GM21619 (cell line): ENCODE measurements at regions not wholly inside any gene's neighbourhood (a gene's known extent, or its start where the extent isn't known, plus 50 kb on each side); places are given as distances from the start of the nearest gene placed in this dataset.
"Not testable (repeated sequence)": the region's sequence is repeated elsewhere in the genome, so short reads cannot be mapped to it uniquely, and the experiment has no call there.

ENCODE experiments used
- ATAC-seq: cut with Tn5 transposase; IDR thresholded peaks from one replicate; pipeline ENCODE4 v1.9.1; 2021; ENCODE audit not compliant: unreplicated experiment

DNA sequence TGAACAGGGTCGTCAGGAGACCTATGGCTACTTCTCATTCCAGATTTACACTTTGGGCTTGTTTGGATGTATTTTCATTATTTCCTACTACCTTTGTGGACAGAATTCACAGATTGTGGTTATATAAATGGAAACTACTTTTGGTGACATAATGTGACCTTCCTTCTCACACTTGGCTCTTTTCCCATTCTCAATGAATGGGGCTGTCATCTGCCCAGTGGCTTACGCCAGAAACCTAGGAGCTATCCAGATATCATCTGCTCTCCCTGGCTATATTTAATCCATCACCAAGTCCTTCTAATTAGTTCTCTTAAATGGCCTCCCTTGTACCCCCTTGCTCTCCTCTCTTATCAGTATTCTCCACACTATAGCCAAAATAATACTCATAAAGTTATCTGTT, 1606.8 kb downstream of the KHDRBS2 start:
- ATAC-seq: no peak

DNA sequence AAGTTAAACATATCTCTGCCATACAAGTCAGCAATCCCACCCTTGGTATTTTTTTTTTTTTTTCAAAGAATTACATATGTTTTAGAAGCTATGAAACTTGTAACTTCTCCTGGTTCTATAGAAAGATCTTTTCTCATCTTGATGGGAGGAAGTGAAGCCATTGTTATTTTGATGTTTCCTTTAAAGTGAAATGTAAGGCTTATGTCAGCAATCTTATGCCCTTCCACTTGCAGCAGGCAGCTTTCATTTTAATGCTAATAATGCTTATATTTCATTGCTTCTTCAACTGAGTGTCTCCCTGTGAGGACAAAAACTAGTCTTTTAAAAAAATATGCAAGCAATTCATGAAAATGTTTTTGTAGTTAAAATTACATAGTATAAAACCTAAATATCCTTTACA, 1614.7 kb downstream of the KHDRBS2 start:
- ATAC-seq: no peak

DNA sequence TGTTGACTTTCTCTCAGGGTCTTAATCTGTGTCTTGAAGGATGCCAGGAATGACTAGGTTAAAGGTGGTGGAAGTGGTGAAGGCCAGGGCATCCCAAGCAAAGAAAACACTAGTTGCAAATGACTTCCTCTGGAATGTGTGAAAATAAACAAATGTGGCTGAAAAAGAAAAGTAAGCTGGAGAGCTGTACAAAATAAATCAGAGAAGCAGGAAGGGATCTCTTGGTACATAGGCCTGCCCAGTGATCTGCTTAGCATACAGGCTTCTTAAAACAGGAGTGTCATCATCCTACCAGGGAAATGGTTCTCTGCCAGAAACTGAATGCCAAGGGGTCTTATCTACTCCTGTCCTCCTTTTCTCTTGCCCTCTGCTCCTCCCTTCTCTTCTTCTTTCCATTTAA, 1616.0 kb downstream of the KHDRBS2 start:
- no peak for ATAC-seq

DNA sequence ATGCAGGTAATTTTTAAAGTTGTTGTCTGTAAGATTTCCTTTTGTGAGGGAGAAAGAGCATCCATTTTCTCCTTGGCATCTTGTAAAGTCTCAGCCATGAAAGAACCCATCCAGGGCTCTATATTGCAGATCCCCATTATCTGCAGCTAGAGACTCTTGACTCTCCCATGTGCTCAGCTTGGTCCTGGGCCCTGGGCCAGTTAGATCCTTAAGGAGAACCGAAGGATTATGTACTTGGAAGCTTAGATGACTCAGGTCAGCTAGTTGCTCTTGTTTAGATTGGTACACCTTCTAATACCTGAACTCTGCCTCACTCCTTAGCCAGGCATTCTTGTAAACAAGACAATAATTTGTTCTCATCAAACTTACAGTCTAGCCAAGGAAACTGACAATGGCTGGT, 1617.6 kb downstream of the KHDRBS2 start:
- no peak for ATAC-seq

DNA sequence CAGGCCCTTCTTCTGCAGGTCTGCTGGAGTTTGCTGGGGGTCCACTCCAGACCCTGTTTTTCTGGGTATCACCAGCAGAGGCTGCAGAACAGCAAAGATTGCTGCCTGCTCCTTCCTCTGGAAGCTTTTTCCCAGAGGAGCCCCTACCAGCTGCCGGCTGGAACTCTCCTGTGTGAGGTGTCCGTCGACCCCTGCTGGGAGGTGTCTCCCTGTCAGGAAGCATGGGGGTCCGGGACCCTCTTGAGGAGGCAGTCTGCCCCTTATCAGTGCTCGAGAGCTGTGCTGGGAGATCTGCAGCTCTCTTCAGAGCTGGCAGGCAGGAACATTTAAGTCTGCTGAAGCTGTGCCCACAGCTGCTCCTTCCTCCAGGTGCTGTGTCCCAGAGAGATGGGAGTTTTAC, 1622.8 kb downstream of the KHDRBS2 start:
- not testable (repeated sequence) for ATAC-seq

DNA sequence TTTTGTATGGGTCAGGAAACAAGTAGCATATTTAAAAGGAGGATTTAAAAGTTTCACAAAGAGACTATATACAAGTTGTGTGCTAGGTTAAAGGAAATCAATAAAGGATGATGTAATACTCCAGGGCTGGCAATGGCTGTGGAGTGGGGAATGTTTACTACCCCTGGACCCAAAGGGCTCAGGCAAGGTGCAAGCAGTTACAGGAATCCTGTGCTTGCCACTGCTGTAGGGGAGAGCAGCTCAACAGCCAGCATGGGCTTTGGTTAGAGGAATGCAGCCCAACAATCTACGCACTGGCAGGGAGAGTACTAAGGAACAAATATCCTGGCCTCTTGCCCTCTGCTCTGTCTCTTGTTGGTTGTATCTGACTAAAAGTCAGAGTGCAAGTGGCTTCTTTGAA, 1642.2 kb downstream of the KHDRBS2 start:
- ATAC-seq: no peak

DNA sequence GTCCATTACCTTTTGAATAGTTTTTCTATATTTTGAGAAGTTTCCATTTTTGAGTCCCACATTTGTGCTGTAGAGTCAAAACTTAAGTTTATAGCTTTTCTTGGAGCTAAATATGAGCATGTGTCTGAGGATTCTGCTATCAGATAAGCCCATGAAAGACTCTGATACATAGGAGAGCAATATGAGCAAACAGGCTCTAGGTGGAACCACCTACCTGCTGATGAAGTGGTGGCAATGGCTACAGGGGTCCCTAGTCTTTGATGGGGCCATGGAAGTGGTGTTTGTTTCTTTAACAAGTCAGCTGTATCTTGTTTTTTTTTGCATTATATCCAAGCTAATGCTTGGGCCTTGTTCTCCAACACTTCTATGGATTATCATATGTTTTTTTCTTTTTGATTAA, 1646.8 kb downstream of the KHDRBS2 start:
- ATAC-seq: not testable (repeated sequence)
